ENCODE measurements at regions not wholly inside any gene's neighbourhood (a gene's known extent, or its start where the extent isn't known, plus 50 kb on each side); places are given as distances from the start of the nearest gene placed in this dataset.

DNA sequence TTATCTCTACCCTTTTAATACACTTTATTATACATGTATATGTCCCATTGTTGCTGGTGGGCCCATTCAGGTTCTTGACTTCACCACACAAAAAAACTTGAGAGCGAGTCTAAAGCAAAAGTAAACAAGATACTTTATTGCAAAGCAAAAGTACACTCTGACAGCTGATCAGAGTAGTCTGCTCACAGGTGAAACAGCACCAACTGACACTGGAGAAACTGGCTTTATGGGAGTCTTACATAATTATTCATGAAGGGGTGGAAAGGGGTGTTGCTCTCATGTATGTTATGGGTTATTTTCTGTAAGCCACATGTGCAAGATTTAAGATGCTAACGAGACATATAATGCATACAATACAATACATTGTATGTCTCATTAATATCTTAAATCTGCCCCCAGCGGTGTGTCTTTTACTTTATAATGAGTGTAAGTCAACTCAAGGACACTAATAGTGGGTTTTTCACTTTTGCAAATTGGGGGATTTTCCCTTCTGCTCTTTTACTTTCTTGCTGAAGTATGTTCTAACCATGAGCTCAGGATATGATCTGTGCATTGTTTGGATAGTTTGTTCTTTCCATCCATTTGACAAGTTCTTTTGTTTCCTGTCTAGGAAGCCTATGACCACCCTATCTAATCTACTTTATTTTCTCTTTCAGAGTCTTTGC lies 256.1 kb upstream of the ITM2A start:
- TF ChIP-seq TCF12 (IDR thresholded peaks at IDR 0.05; ENCODE audit: low read depth) (no peak), EGR1 (IDR thresholded peaks at IDR 0.05) (no peak), NFIC (IDR thresholded peaks at IDR 0.05) (no peak), YY1 (IDR thresholded peaks at IDR 0.05; ENCODE audit: low read depth) (no peak), ZBTB7A (IDR thresholded peaks at IDR 0.05; ENCODE audit: low read depth) (no peak), EP300 (IDR thresholded peaks at IDR 0.05; ENCODE audit: borderline replicate concordance) (no peak)
- TF ChIP-seq, protein P1, sequence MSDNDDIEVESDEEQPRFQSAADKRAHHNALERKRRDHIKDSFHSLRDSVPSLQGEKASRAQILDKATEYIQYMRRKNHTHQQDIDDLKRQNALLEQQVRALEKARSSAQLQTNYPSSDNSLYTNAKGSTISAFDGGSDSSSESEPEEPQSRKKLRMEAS (IDR thresholded peaks at IDR 0.05) = no peak

DNA sequence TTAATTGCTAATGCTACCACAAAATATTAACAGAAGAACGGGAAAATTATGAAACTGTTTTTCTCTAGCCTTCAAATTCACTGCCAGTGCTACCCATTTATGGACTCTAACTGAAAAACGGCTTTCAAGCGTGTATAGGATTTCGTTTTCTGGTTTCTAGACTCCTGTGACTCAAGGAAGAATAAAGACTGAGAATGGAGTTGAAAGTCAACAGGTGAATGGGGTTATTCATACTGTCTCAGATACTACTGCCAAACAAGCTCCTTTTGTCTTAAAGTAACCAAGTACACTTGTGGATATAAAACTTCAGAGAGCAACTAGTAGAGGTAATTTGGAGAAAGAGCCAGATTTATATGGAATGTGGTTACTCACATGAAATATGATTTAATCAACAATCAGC lies 251.1 kb upstream of the ITM2A start:
- TF ChIP-seq RAD21 (IDR thresholded peaks at IDR 0.05; ENCODE audit: low read depth) = no peak
- TF ChIP-seq CEBPB (IDR thresholded peaks at IDR 0.05) = no peak
- no peak for TF ChIP-seq EP300 (IDR thresholded peaks at IDR 0.05; ENCODE audit: borderline replicate concordance)
- no peak for TF ChIP-seq CREB1 (IDR thresholded peaks at IDR 0.05; ENCODE audit: low read depth)
- TF ChIP-seq TAF1 (IDR thresholded peaks at IDR 0.05; ENCODE audit: low read depth) = no peak
- TF ChIP-seq, protein P2, sequence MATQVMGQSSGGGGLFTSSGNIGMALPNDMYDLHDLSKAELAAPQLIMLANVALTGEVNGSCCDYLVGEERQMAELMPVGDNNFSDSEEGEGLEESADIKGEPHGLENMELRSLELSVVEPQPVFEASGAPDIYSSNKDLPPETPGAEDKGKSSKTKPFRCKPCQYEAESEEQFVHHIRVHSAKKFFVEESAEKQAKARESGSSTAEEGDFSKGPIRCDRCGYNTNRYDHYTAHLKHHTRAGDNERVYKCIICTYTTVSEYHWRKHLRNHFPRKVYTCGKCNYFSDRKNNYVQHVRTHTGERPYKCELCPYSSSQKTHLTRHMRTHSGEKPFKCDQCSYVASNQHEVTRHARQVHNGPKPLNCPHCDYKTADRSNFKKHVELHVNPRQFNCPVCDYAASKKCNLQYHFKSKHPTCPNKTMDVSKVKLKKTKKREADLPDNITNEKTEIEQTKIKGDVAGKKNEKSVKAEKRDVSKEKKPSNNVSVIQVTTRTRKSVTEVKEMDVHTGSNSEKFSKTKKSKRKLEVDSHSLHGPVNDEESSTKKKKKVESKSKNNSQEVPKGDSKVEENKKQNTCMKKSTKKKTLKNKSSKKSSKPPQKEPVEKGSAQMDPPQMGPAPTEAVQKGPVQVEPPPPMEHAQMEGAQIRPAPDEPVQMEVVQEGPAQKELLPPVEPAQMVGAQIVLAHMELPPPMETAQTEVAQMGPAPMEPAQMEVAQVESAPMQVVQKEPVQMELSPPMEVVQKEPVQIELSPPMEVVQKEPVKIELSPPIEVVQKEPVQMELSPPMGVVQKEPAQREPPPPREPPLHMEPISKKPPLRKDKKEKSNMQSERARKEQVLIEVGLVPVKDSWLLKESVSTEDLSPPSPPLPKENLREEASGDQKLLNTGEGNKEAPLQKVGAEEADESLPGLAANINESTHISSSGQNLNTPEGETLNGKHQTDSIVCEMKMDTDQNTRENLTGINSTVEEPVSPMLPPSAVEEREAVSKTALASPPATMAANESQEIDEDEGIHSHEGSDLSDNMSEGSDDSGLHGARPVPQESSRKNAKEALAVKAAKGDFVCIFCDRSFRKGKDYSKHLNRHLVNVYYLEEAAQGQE (IDR thresholded peaks at IDR 0.05; ENCODE audit: low read depth) = no peak
- TF ChIP-seq TEAD4 (IDR thresholded peaks at IDR 0.05) = no peak
- no peak for TF ChIP-seq NFIC (IDR thresholded peaks at IDR 0.05)
- TF ChIP-seq, protein P3, sequence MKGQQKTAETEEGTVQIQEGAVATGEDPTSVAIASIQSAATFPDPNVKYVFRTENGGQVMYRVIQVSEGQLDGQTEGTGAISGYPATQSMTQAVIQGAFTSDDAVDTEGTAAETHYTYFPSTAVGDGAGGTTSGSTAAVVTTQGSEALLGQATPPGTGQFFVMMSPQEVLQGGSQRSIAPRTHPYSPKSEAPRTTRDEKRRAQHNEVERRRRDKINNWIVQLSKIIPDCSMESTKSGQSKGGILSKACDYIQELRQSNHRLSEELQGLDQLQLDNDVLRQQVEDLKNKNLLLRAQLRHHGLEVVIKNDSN (IDR thresholded peaks at IDR 0.05) = no peak
- TF ChIP-seq TCF12 (IDR thresholded peaks at IDR 0.05; ENCODE audit: low read depth) = no peak
- no peak for TF ChIP-seq FOXM1 (IDR thresholded peaks at IDR 0.05; ENCODE audit: borderline replicate concordance, low read depth)
- TF ChIP-seq, protein P1 (IDR thresholded peaks at IDR 0.05) = no peak
- no peak for TF ChIP-seq YY1 (IDR thresholded peaks at IDR 0.05; ENCODE audit: low read depth)
- no peak for TF ChIP-seq EGR1 (IDR thresholded peaks at IDR 0.05)
- no peak for TF ChIP-seq ZBTB7A (IDR thresholded peaks at IDR 0.05; ENCODE audit: low read depth)

DNA sequence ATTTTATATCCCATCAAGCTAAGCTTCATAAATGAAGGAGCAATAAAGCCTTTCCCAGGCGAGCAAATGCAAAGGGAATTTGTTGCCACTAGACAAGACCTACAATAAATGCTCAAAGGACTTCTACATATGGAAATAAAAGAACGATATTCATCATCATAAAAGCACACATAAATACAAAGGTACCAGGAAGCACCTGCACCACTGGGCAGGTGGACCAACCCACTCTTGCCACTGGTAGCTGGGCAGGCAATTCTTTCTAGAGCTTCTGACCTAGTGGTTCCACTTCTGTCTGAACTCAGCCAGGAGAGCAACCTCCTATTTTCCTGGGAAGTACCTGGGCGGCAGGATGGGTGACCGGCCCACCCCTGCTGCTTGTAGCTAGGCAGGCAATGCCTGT lies 237.2 kb upstream of the ITM2A start:
- TF ChIP-seq FOXM1 (IDR thresholded peaks at IDR 0.05; ENCODE audit: borderline replicate concordance, low read depth) (no peak), TEAD4 (IDR thresholded peaks at IDR 0.05) (no peak)
- TF ChIP-seq, protein P3 (IDR thresholded peaks at IDR 0.05) = no peak

DNA sequence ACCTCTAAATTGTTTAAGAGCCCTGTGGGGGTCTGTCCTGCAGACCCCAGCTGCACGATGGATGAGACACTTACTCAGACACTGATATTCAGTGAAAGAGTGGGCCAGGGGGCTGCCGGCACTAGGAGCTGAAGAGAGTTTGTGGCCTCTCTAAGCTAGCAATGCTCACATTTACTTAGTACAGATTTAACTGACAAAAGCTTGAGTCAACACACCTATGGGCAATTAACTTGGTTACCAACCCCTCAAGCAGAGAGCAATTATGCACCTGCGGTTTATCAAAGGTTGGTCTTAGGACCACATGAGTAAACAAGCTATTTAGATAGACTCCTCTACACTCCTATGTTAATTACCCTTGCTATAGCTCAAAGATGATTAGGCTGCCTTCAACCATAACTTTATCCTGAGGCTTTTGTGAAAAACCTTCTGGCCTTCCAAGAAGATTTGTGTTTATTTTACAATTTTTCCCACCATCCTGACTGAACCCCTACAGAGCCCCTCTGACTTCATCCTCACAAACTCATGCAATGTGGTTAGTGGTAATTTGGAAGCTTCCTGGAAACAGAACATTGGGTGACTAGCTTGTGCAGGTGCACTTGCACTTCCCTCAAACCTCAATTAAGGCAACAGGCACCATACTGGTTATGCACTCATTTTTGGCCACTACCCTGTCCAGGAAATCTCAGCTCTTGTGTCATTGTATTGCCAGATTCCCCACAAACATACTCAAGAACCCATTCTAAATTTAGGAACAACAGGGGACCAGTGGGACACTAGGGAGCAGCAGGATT lies 234.4 kb upstream of the ITM2A start:
- TF ChIP-seq TEAD4 (IDR thresholded peaks at IDR 0.05) (no peak), TAF1 (IDR thresholded peaks at IDR 0.05; ENCODE audit: low read depth) (no peak), YY1 (IDR thresholded peaks at IDR 0.05; ENCODE audit: low read depth) (no peak), TCF12 (IDR thresholded peaks at IDR 0.05; ENCODE audit: low read depth) (no peak)
- TF ChIP-seq, protein P1 (IDR thresholded peaks at IDR 0.05) = no peak
- TF ChIP-seq, protein P3 (IDR thresholded peaks at IDR 0.05) = no peak
- TF ChIP-seq, protein P2 (IDR thresholded peaks at IDR 0.05; ENCODE audit: low read depth) = no peak

DNA sequence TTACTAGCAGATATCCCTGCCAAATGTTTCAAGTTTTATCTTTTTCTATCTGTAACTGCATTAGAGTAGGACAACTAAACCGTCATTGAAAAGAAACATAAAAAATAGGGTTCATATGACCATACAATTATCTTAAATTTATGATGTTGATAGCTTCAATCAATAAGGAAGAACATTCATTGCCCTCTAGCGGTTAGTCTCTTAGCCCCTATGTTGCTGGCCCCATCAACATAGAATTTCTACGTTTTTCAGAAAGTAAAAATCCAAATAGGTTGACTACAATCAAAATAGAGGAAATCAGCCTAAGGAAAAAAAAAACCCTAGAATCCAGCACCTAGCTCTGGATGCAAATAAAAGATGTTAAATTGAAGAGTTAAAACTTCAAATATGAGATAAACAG lies 225.1 kb upstream of the ITM2A start:
- TF ChIP-seq TAF1 (IDR thresholded peaks at IDR 0.05; ENCODE audit: low read depth) (no peak), ZBTB7A (IDR thresholded peaks at IDR 0.05; ENCODE audit: low read depth) (no peak), CREB1 (IDR thresholded peaks at IDR 0.05; ENCODE audit: low read depth) (no peak), TCF12 (IDR thresholded peaks at IDR 0.05; ENCODE audit: low read depth) (no peak), RAD21 (IDR thresholded peaks at IDR 0.05; ENCODE audit: low read depth) (no peak), EGR1 (IDR thresholded peaks at IDR 0.05) (no peak), CEBPB (IDR thresholded peaks at IDR 0.05) (no peak), NFIC (IDR thresholded peaks at IDR 0.05) (no peak), FOXM1 (IDR thresholded peaks at IDR 0.05; ENCODE audit: borderline replicate concordance, low read depth) (no peak), TEAD4 (IDR thresholded peaks at IDR 0.05) (no peak), EP300 (IDR thresholded peaks at IDR 0.05; ENCODE audit: borderline replicate concordance) (no peak), YY1 (IDR thresholded peaks at IDR 0.05; ENCODE audit: low read depth) (no peak)
- TF ChIP-seq, protein P3 (IDR thresholded peaks at IDR 0.05) = no peak
- TF ChIP-seq, protein P2 (IDR thresholded peaks at IDR 0.05; ENCODE audit: low read depth) = no peak
- TF ChIP-seq, protein P1 (IDR thresholded peaks at IDR 0.05) = no peak
